ENCODE measurements at regions not wholly inside any gene's neighbourhood (a gene's known extent, or its start where the extent isn't known, plus 50 kb on each side); places are given as distances from the start of the nearest gene placed in this dataset.

- Histone ChIP-seq H3K4me2 (ENCODE audit: unreplicated experiment) (no peak overlapping the region), H3K9ac (no peak overlapping the region), H3K4me3 (no peak overlapping the region), H3K9me3 (ENCODE audit: low read depth) (no peaks in the 10 kb centered on the region), H3K79me2 (ENCODE audit: insufficient read depth) (no peaks in the 10 kb centered on the region; the same call in 1 of the 2 replicates), H4K20me1 (ENCODE audit: insufficient read depth) (no peaks in the 10 kb centered on the region), H3K4me1 (ENCODE audit: insufficient read depth) (peaks cover 50% of the 10 kb centered on the region), H2AFZ (no peak overlapping the region), H3F3A (ENCODE audit: insufficient read depth) (peaks cover 42% of the 10 kb centered on the region), H3K27me3 (replicated peaks; ENCODE audit: insufficient read depth) (no peaks in the 10 kb centered on the region), H3K36me3 (ENCODE audit: low read depth) (no peaks in the 10 kb centered on the region), H3K9me2 (ENCODE audit: insufficient read depth) (no peaks in the 10 kb centered on the region), H3K27ac (no peak overlapping the region)
- in situ Hi-C loops (cut with MboI) = no loop called here
- peak; percentile 50 for DNase-seq
- TF ChIP-seq EZH2 (IDR thresholded peaks at IDR 0.05; ENCODE audit: insufficient read depth, poor library complexity, severe bottlenecking) = no peak
- no peak for TF ChIP-seq EZH2phosphoT487 (IDR thresholded peaks at IDR 0.05; ENCODE audit: insufficient read depth, low read depth)
- 82% methylated on average over 1 of the region's 1 CpG for WGBS, 2 experiments (ENCODE audit: low coverage in 1 of 2, low lambda C conversion rate in 2 of 2, missing lambda C conversion rate in 2 of 2)
Observed at GRCh38 chr5:98460536-98460935, 312.9 kb upstream of the RGMB start.

DNA sequence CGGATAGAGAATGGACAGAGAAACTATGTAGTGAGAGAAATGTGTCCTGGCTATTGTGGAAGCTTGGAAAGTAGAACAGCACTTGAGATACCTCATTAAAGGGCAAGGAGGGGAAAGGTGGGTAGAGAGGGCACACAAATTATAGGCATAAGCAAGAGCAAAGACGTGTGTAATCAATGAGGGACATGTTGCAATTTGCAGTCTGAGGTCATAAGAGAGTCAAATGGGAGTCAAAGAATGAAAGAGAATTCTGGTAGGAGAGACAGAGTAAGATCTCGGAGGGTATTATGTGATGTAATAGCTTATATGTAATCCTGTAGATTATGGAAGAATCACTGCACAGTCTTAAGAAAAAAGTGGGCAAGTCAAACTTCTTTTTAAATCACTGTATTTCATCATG, 312.0 kb upstream of the RGMB start:
- no peaks in the 10 kb centered on the region for H4K20me1 ChIP-seq (ENCODE audit: insufficient read depth)
- peaks cover 32% of the 10 kb centered on the region for H3F3A ChIP-seq (ENCODE audit: insufficient read depth)
- H3K27me3 ChIP-seq (replicated peaks; ENCODE audit: insufficient read depth) = no peaks in the 10 kb centered on the region
- no peak overlapping the region for H3K4me3 ChIP-seq
- peaks cover 41% of the 10 kb centered on the region for H3K4me1 ChIP-seq (ENCODE audit: insufficient read depth)
- no peak overlapping the region for H3K4me2 ChIP-seq (ENCODE audit: unreplicated experiment)
- H2AFZ ChIP-seq = no peak overlapping the region
- no peak for DNase-seq
- 90% methylated on average over 3 of the region's 3 CpGs for WGBS, 2 experiments (ENCODE audit: low coverage in 1 of 2, low lambda C conversion rate in 2 of 2, missing lambda C conversion rate in 2 of 2)
- no peaks in the 10 kb centered on the region for H3K9me2 ChIP-seq (ENCODE audit: insufficient read depth)
- no peak overlapping the region for H3K9ac ChIP-seq
- H3K9me3 ChIP-seq (ENCODE audit: low read depth) = no peaks in the 10 kb centered on the region
- no peak overlapping the region for H3K27ac ChIP-seq
- in situ Hi-C loops (cut with MboI) = no loop called here
- no peak for TF ChIP-seq EZH2phosphoT487 (IDR thresholded peaks at IDR 0.05; ENCODE audit: insufficient read depth, low read depth)
- TF ChIP-seq EZH2 (IDR thresholded peaks at IDR 0.05; ENCODE audit: insufficient read depth, poor library complexity, severe bottlenecking) = no peak
- no peaks in the 10 kb centered on the region for H3K36me3 ChIP-seq (ENCODE audit: low read depth)
- no peaks in the 10 kb centered on the region; the same call in 1 of the 2 replicates for H3K79me2 ChIP-seq (ENCODE audit: insufficient read depth)

GRCh38 chr5:98463222-98463621, 310.2 kb upstream of the RGMB start:
- Histone ChIP-seq H3K27me3 (replicated peaks; ENCODE audit: insufficient read depth) (no peaks in the 10 kb centered on the region), H3K4me1 (ENCODE audit: insufficient read depth) (peaks cover 41% of the 10 kb centered on the region), H3K9ac (no peak overlapping the region), H3K4me2 (ENCODE audit: unreplicated experiment) (no peak overlapping the region), H4K20me1 (ENCODE audit: insufficient read depth) (no peaks in the 10 kb centered on the region), H3K9me2 (ENCODE audit: insufficient read depth) (no peaks in the 10 kb centered on the region), H3K9me3 (ENCODE audit: low read depth) (no peaks in the 10 kb centered on the region), H3K36me3 (ENCODE audit: low read depth) (no peaks in the 10 kb centered on the region), H3K79me2 (ENCODE audit: insufficient read depth) (no peaks in the 10 kb centered on the region; the same call in 1 of the 2 replicates), H3K27ac (no peak overlapping the region), H3K4me3 (no peak overlapping the region), H3F3A (ENCODE audit: insufficient read depth) (peaks cover 29% of the 10 kb centered on the region), H2AFZ (no peak overlapping the region)
- WGBS, 2 experiments (ENCODE audit: low coverage in 1 of 2, low lambda C conversion rate in 2 of 2, missing lambda C conversion rate in 2 of 2) = 96 to 98% methylated on average over 4 of the region's 4 CpGs
- in situ Hi-C loops (cut with MboI) = no loop called here
- DNase-seq = no peak
- no peak for TF ChIP-seq EZH2 (IDR thresholded peaks at IDR 0.05; ENCODE audit: insufficient read depth, poor library complexity, severe bottlenecking)
- no peak for TF ChIP-seq EZH2phosphoT487 (IDR thresholded peaks at IDR 0.05; ENCODE audit: insufficient read depth, low read depth)

GRCh38 chr5:98463676-98464075, 309.8 kb upstream of the RGMB start:
- no peak for DNase-seq
- Histone ChIP-seq H3K27ac (no peak overlapping the region), H3K4me3 (no peak overlapping the region), H3K9me3 (ENCODE audit: low read depth) (no peaks in the 10 kb centered on the region), H3K79me2 (ENCODE audit: insufficient read depth) (no peaks in the 10 kb centered on the region; the same call in 1 of the 2 replicates), H3K9ac (no peak overlapping the region), H3K4me1 (ENCODE audit: insufficient read depth) (peaks cover 41% of the 10 kb centered on the region), H3K4me2 (ENCODE audit: unreplicated experiment) (no peak overlapping the region), H2AFZ (no peak overlapping the region), H3F3A (ENCODE audit: insufficient read depth) (peaks cover 28% of the 10 kb centered on the region), H3K36me3 (ENCODE audit: low read depth) (no peaks in the 10 kb centered on the region), H4K20me1 (ENCODE audit: insufficient read depth) (no peaks in the 10 kb centered on the region), H3K9me2 (ENCODE audit: insufficient read depth) (no peaks in the 10 kb centered on the region), H3K27me3 (replicated peaks; ENCODE audit: insufficient read depth) (no peaks in the 10 kb centered on the region)
- TF ChIP-seq EZH2 (IDR thresholded peaks at IDR 0.05; ENCODE audit: insufficient read depth, poor library complexity, severe bottlenecking) = no peak
- TF ChIP-seq EZH2phosphoT487 (IDR thresholded peaks at IDR 0.05; ENCODE audit: insufficient read depth, low read depth) = no peak
- in situ Hi-C loops (cut with MboI) = no loop called here
- 82 to 86% methylated on average over 5 of the region's 5 CpGs for WGBS, 2 experiments (ENCODE audit: low coverage in 1 of 2, low lambda C conversion rate in 2 of 2, missing lambda C conversion rate in 2 of 2)

All from GM23248 (cell line).